ENCODE measurements at regions not wholly inside any gene's neighbourhood (a gene's known extent, or its start where the extent isn't known, plus 50 kb on each side); places are given as distances from the start of the nearest gene placed in this dataset.
"Not testable (repeated sequence)": the region's sequence is repeated elsewhere in the genome, so short reads cannot be mapped to it uniquely, and the experiment has no call there.

- not testable (repeated sequence) for H3K9me2 ChIP-seq (ENCODE audit: insufficient read depth, low read length); H2AFZ ChIP-seq (ENCODE audit: low read depth, low read length); H3K4me3 ChIP-seq (ENCODE audit: low read length); H4K20me1 ChIP-seq (ENCODE audit: insufficient read depth); H3K79me2 ChIP-seq (replicated peaks; ENCODE audit: insufficient read depth, low read length); H3K9ac ChIP-seq (ENCODE audit: low read length); H3K27ac ChIP-seq (ENCODE audit: low read length); H3K4me2 ChIP-seq (ENCODE audit: low read length); H3F3A ChIP-seq (ENCODE audit: insufficient read depth, low read length, poor library complexity, severe bottlenecking); H3K9me3 ChIP-seq (ENCODE audit: low read length); H3K27me3 ChIP-seq (ENCODE audit: insufficient read depth, low read depth, low read length); H3K36me3 ChIP-seq (ENCODE audit: insufficient read depth, low read length)
These were observed 110.4 kb upstream of the SPRED1 start for GRCh38 chr15:38142195-38142594.

GRCh38 chr15:38144921-38145320 lies 107.7 kb upstream of the SPRED1 start:
- H3K4me3 ChIP-seq (ENCODE audit: low read length), result no peak overlapping the region
- no peaks in the 10 kb centered on the region for H3K36me3 ChIP-seq (ENCODE audit: insufficient read depth, low read length)
- H4K20me1 ChIP-seq (ENCODE audit: insufficient read depth), result no peaks in the 10 kb centered on the region
- no peak overlapping the region for H2AFZ ChIP-seq (ENCODE audit: low read depth, low read length)
- H3K79me2 ChIP-seq (replicated peaks; ENCODE audit: insufficient read depth, low read length), result no peaks in the 10 kb centered on the region
- H3K9ac ChIP-seq (ENCODE audit: low read length), result no peak overlapping the region
- H3K9me3 ChIP-seq (ENCODE audit: low read length), result no peaks in the 10 kb centered on the region
- H3K27ac ChIP-seq (ENCODE audit: low read length), result no peak overlapping the region
- no peak overlapping the region for H3K4me2 ChIP-seq (ENCODE audit: low read length)
- H3F3A ChIP-seq (ENCODE audit: insufficient read depth, low read length, poor library complexity, severe bottlenecking), result no peaks in the 10 kb centered on the region
- no peaks in the 10 kb centered on the region for H3K27me3 ChIP-seq (ENCODE audit: insufficient read depth, low read depth, low read length)
- no peaks in the 10 kb centered on the region for H3K9me2 ChIP-seq (ENCODE audit: insufficient read depth, low read length)
- TF ChIP-seq EZH2 (IDR thresholded peaks at IDR 0.05; ENCODE audit: borderline replicate concordance, insufficient read depth, low read length, poor library complexity, severe bottlenecking), result no peak
- TF ChIP-seq RAD21 (conservative IDR thresholded peaks at IDR 0.05), result no peak
- TF ChIP-seq EP300 (conservative IDR thresholded peaks at IDR 0.05; ENCODE audit: poor library complexity, severe bottlenecking), result no peak
- TF ChIP-seq CTCF (IDR thresholded peaks at IDR 0.05; ENCODE audit: poor library complexity, severe bottlenecking), result no peak
- TF ChIP-seq SMC3 (conservative IDR thresholded peaks at IDR 0.05; ENCODE audit: poor library complexity), result no peak
- no peak for TF ChIP-seq TAF1 (IDR thresholded peaks at IDR 0.05; ENCODE audit: low read depth)
- no peak for TF ChIP-seq MXI1 (conservative IDR thresholded peaks at IDR 0.05; ENCODE audit: poor library complexity, severe bottlenecking)
- TF ChIP-seq, protein P1, sequence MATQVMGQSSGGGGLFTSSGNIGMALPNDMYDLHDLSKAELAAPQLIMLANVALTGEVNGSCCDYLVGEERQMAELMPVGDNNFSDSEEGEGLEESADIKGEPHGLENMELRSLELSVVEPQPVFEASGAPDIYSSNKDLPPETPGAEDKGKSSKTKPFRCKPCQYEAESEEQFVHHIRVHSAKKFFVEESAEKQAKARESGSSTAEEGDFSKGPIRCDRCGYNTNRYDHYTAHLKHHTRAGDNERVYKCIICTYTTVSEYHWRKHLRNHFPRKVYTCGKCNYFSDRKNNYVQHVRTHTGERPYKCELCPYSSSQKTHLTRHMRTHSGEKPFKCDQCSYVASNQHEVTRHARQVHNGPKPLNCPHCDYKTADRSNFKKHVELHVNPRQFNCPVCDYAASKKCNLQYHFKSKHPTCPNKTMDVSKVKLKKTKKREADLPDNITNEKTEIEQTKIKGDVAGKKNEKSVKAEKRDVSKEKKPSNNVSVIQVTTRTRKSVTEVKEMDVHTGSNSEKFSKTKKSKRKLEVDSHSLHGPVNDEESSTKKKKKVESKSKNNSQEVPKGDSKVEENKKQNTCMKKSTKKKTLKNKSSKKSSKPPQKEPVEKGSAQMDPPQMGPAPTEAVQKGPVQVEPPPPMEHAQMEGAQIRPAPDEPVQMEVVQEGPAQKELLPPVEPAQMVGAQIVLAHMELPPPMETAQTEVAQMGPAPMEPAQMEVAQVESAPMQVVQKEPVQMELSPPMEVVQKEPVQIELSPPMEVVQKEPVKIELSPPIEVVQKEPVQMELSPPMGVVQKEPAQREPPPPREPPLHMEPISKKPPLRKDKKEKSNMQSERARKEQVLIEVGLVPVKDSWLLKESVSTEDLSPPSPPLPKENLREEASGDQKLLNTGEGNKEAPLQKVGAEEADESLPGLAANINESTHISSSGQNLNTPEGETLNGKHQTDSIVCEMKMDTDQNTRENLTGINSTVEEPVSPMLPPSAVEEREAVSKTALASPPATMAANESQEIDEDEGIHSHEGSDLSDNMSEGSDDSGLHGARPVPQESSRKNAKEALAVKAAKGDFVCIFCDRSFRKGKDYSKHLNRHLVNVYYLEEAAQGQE (IDR thresholded peaks at IDR 0.05; ENCODE audit: borderline replicate concordance), result no peak
- TF ChIP-seq POLR2AphosphoS5 (IDR thresholded peaks at IDR 0.05), result no peak

GRCh38 chr15:38145651-38146111 lies 107.0 kb upstream of the SPRED1 start:
- no peaks in the 10 kb centered on the region for H3K27me3 ChIP-seq (ENCODE audit: insufficient read depth, low read depth, low read length)
- H3K27ac ChIP-seq (ENCODE audit: low read length), result no peak overlapping the region
- no peaks in the 10 kb centered on the region for H4K20me1 ChIP-seq (ENCODE audit: insufficient read depth)
- no peaks in the 10 kb centered on the region for H3K9me2 ChIP-seq (ENCODE audit: insufficient read depth, low read length)
- no peak overlapping the region for H3K4me2 ChIP-seq (ENCODE audit: low read length)
- H3K79me2 ChIP-seq (replicated peaks; ENCODE audit: insufficient read depth, low read length), result no peaks in the 10 kb centered on the region
- H3K36me3 ChIP-seq (ENCODE audit: insufficient read depth, low read length), result no peaks in the 10 kb centered on the region
- H3K4me3 ChIP-seq (ENCODE audit: low read length), result no peak overlapping the region
- H3F3A ChIP-seq (ENCODE audit: insufficient read depth, low read length, poor library complexity, severe bottlenecking), result no peaks in the 10 kb centered on the region
- no peak overlapping the region for H2AFZ ChIP-seq (ENCODE audit: low read depth, low read length)
- TF ChIP-seq POLR2AphosphoS5 (IDR thresholded peaks at IDR 0.05) (no peak), EP300 (conservative IDR thresholded peaks at IDR 0.05; ENCODE audit: poor library complexity, severe bottlenecking) (no peak), SMC3 (conservative IDR thresholded peaks at IDR 0.05; ENCODE audit: poor library complexity) (no peak)
- TF ChIP-seq, protein P1 (IDR thresholded peaks at IDR 0.05; ENCODE audit: borderline replicate concordance), result no peak
- no peaks in the 10 kb centered on the region for H3K9me3 ChIP-seq (ENCODE audit: low read length)
- no peak overlapping the region for H3K9ac ChIP-seq (ENCODE audit: low read length)

Data from neural cell (in vitro differentiated cells).